GM18499 (cell line): ENCODE measurements at regions not wholly inside any gene's neighbourhood (a gene's known extent, or its start where the extent isn't known, plus 50 kb on each side); places are given as distances from the start of the nearest gene placed in this dataset.
"Not testable (repeated sequence)": the region's sequence is repeated elsewhere in the genome, so short reads cannot be mapped to it uniquely, and the experiment has no call there.

ENCODE experiments used
- ATAC-seq: cut with Tn5 transposase; IDR thresholded peaks from one replicate; pipeline ENCODE4 v1.9.1; 2021; ENCODE audit warnings: moderate number of reproducible peaks; ENCODE audit not compliant: insufficient read depth, unreplicated experiment

GRCh38 chr2:234172532-234172931, 122.0 kb downstream of the SPP2 start:
- no peak for ATAC-seq

DNA sequence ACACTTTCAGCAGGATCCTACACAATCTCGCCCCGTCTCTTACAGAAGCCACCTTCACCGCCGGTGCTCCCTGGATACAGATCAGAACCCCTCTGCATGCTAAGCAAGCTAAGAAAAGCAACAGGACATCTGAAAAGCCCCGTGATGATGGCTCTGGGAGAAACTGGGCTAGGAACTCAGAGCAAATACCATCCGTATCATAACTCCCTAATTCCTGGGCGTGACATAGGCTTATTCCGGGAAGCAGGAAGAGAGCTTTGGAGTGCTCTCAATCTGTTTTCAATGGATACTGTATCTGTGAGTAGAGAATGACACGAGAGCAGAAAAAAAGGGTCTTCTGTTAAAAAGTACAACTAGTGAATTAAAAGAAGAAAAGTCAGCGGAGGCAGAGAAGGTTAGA, 121.6 kb downstream of the SPP2 start:
- ATAC-seq = no peak

DNA sequence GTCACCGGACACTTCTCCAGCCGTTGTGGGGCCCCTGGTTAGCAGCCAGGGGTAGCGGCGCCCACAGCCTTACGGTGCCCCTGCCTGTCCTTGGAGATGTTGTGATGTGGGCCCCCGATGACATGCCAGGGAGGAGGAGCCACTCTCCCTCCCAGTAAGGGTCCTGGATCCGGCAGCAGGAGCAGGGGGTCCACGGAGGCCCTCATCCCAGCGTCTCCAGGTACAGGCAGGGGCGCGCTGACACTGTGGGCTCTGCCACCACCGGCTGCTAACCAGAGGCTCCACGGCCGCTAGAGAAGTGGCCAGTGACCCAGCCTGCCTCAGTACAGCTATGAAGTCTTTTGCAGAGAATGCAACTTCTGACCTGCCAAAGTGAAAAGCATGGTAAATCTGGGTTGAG, 121.2 kb downstream of the SPP2 start:
- no peak for ATAC-seq

- no peak for ATAC-seq
Measured at GRCh38 chr2:234169674-234170073, 119.2 kb downstream of the SPP2 start.

- ATAC-seq = not testable (repeated sequence)
Measured at GRCh38 chr2:234168605-234169570, 118.4 kb downstream of the SPP2 start.

DNA sequence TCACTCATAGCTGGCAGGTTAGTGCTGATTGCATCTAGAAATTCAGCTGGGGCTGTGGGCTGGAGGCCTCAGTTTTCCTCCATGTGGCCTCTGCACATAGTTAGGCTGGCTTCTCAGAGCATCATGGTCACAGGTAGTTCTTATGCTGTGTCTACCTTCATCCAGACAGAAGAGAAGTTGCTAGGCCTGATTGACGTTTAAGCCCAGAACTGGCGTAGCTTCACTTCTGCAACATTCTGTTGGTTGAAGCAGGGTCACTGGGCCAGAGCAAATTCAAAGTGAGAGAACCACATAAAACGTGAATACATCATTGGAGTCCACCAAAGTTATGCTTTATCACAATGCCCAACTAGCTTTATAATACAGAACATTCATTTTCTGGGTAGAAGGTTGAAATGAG, 116.0 kb downstream of the SPP2 start:
- no peak for ATAC-seq

DNA sequence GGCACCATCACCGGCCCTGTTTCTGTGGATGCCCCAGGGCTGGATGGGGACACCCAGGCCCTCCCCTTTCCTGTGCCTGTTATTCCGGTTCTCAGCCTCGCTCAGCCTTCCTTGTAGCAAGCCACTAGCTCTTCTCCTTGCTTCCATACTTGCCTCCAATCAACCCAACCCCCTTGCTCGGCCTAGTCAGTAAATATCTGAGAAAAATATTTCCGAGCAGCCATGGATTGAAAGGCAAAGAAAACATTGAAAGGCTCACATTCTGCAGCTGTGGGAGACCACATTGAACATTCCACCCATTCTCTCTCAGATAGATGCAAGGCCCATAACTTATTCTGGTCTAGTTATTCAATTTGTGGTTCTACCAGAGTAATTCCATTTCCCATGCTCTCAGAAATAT, 114.9 kb downstream of the SPP2 start:
- ATAC-seq = no peak

DNA sequence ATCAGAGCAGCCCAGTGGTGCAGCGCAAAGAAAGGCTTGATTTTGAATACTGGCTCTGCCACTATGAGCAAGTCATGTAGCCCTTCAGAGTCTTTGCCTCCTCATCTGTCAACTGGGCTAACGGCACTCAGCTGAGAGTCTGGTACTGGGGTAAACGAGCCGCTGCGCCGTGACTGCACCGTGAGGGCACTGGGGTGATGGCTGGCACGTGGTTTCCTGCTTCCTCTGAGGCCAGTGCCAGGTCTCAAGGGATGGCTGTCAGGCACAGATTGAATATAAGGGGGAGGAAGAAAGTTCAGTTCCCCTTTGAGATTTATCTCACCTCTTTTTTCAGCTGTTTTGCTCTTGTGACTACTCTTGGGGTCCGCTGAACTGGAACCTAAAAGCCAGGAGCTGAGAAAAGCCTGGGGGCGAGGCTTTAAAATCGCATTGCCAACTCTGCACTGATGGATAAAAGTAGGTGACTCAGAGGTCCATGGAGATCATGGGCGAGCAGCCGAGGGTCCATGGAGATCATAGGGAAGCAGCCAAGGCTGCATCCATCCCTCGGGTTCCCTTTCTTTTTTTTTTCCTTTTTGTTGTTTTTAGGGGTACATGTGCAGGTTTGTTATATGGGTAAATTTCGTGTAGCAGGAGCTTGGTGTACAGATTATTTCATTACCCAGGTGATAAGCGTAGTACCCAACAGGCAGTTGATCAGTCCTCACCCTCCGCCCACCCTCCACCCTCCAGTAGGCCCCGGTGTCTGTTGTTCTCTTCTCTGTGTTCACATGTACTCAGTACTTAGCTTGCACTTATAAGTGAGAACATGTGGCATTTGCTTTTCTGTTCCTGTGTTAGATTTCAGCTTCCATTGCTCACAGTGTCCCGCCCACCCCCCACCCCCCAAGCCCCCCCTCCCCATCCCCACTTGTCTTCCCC, 114.3 kb downstream of the SPP2 start:
- no peak for ATAC-seq

- no peak for ATAC-seq
Measured at GRCh38 chr2:234163510-234164045, 113.1 kb downstream of the SPP2 start.

- ATAC-seq = no peak
Measured at GRCh38 chr2:234162861-234163260, 112.4 kb downstream of the SPP2 start.

DNA sequence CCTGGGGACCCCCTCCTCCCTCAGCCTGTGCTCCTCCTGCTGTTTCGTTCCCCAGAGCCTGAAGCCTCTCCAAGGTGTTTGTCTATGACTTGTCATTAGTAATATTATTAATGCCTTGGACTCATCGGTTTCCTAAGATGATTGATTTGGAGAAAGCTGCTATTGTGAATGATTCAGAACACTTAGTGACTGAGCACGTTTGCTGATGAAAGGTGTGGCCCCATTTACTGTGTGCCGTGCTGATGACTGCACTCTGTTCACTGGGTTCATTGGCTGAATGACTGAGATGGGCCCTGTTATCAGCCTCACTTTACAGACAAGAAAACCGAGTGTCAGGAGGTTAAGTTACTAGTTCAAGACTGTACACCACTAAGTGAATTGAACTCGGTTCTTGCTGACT, 111.4 kb downstream of the SPP2 start:
- no peak for ATAC-seq

DNA sequence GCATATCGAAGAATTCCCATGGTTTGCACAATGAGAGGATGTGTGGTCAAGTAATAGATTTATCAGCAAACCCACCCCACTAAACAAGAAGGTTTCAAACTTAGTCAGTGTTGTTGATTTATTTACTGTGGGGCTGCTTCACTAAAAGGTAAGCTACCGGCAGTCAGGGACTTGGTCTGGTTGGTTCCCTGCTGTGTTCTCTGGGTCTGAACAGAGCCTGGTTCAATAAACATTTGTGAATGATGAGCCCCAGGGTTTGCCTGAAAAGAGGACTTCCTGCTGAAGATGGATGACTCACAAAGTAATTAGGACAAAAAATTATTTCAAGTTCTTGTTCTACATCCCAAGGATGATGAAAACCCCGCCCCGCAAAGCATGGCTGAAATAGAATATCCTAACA, 108.3 kb downstream of the SPP2 start:
- no peak for ATAC-seq

- ATAC-seq = no peak
Measured at GRCh38 chr2:234157817-234158588, 107.5 kb downstream of the SPP2 start.

GRCh38 chr2:234156326-234156725, 105.8 kb downstream of the SPP2 start:
- ATAC-seq = no peak

DNA sequence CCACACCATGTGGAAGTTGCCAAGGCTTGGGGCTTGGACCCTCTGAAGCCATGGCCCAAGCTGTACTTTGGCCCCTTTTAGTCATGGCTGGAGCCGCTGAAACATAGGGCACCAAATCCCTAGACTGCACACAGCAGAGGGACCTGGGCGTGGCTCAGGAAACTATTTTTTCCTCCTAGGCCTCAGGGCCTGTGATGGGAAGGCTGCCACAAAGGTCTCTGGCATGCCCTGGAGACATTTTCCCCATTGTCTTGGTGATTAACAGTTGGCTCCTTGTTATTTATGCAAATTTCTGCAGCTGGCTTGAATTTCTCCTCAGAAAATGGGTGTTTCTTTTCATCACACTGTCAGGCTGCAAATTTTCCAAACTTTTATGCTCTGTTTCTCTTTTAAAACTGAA, 102.3 kb downstream of the SPP2 start:
- ATAC-seq = not testable (repeated sequence)

GRCh38 chr2:234147335-234147861, 96.9 kb downstream of the SPP2 start:
- ATAC-seq = no peak

DNA sequence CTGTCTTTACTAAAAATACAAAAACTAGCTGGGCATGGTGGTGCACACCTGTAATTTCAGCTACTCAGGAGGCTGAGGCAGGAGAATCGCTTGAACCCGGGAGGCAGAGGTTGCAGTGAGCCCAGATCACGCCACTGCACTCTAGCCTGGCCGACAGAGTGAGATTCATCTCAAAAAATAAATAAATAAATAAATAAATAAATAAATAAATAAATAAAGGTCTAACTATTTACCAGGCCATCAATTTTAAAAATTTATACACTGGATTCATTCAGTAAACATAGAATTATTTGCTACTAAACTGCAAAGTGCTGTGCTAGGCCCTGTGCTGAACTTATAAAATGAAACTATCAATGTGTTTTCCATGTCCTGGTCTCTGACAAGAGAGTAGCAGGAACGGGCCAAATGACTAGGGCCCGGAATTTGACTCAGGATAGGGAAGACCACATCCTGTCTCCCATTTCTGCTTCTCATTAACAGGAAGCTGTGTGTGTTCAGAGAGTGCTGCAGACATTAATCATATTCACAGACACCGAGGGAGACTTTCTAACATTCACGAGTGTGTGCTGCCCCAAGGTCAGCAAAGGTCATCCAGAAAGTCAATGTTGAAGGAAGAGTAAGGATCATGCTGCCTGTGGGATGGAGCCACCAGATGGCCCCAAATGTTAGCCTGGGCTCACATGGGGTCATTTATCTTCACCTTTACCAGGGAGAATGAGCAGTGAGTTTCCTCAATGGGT, 95.8 kb downstream of the SPP2 start:
- ATAC-seq = no peak

- ATAC-seq = no peak
Measured at GRCh38 chr2:234145511-234145910, 95.0 kb downstream of the SPP2 start.

DNA sequence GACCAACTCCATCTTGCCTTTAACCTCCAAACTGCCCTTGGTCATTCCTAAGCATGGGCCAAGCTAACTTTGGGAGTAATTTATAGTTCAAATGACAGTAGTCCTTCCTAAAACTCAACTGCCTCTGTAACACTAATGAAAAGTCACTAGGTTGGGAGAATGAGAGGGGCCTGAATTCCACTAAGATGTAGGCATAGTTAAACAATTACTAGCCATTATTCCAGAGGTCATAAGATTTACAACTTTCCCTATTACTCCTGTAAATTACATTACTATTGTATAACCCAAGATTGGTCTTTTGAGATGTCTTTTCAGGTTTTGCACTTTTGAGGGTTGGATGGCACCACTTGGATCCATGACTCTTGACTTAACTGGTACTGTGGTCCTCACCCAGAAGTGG, 94.6 kb downstream of the SPP2 start:
- no peak for ATAC-seq
